GM12878 (cell line): ENCODE measurements at regions not wholly inside any gene's neighbourhood (a gene's known extent, or its start where the extent isn't known, plus 50 kb on each side); places are given as distances from the start of the nearest gene placed in this dataset.

Experiments used
- ATAC-seq: fragments of 200-7000 bp; cut with Tn5 transposase; 3 replicates; pipeline ENCODE4 v1.9.1; 2020; ENCODE audit warnings: mild to moderate bottlenecking, moderate library complexity
- BruUV-seq: library from RNA; stranded (reverse); fragments of 400-500 nt; replicated peaks from 2 replicates; lab custom pipeline; 2021; lab: Mats Ljungman, UMichigan
- CTCF ChIA-PET: fragments of 300-600 bp; sonication (Branson Sonifier 250); formaldehyde crosslinking; extraction: SDS; loops from one replicate; lab custom pipeline; 2021; ENCODE audit warnings: inconsistent platforms; lab: Yijun Ruan, JAX
- POLR2A ChIA-PET: fragments of 350-600 bp; formaldehyde crosslinking; extraction: SDS; loops from one replicate; lab custom pipeline; 2021; ENCODE audit warnings: inconsistent platforms; lab: Charles Lee
- RAD21 ChIA-PET: fragments of 300-600 bp; sonication (Branson Sonifier 250); formaldehyde crosslinking; loops from one replicate; lab custom pipeline; 2023; ENCODE audit warnings: antibody characterized with exemption; ENCODE audit not compliant: unreplicated experiment; lab: Charles Lee
- SMC1A ChIA-PET: fragments of 300-600 bp; sonication (Branson Sonifier 250); formaldehyde crosslinking; loops from one replicate; lab custom pipeline; 2023; ENCODE audit not compliant: unreplicated experiment, uncharacterized antibody; lab: Charles Lee
- DNase-seq: peaks from one replicate; pipeline ENCODE4 v3.0.0-alpha.2; 2011; ENCODE audit warnings: low read depth, low spot score
- FAIRE-seq: peaks from 3 replicates; lab custom pipeline; 2011; peaks lifted over from hg19 to GRCh38; lab: Jason Lieb, UNC
- H2AFZ ChIP-seq: 2 replicates; pipeline ENCODE4 v1.6.0; 2011; ENCODE audit warnings: low read depth, low read length, control low read depth; ENCODE audit not compliant: control insufficient read depth
- H3K27ac ChIP-seq: 2 replicates; pipeline ENCODE4 v1.5.1; 2011; ENCODE audit warnings: control low read depth; ENCODE audit not compliant: control insufficient read depth, insufficient read depth
- H3K27me3 ChIP-seq, 2 experiments: replicated peaks in 1 of 2; 2 replicates each; pipeline versions ENCODE4 v1.6.0 to v1.6.1; 2011; ENCODE audit warnings: low read length in 1 of 2; ENCODE audit not compliant: control insufficient read depth in 2 of 2, insufficient read depth in 2 of 2
- H3K36me3 ChIP-seq, 2 experiments: 2 replicates each; pipeline ENCODE4 v1.5.1; 2011; ENCODE audit warnings: low read length in 1 of 2; ENCODE audit not compliant: control insufficient read depth in 2 of 2, insufficient read depth in 2 of 2
- H3K4me1 ChIP-seq: 2 replicates; pipeline ENCODE4 v1.6.1; 2011; ENCODE audit warnings: mild to moderate bottlenecking, low read length, moderate library complexity, mixed read lengths; ENCODE audit not compliant: control insufficient read depth, insufficient read depth
- H3K4me2 ChIP-seq: 2 replicates; pipeline ENCODE4 v1.6.0; 2011; ENCODE audit warnings: control low read depth; ENCODE audit not compliant: control insufficient read depth, insufficient read depth
- H3K4me3 ChIP-seq: fragments of 200-600 bp; sonication (generic); 2 replicates; pipeline ENCODE4 v1.5.1; 2016
- H3K79me2 ChIP-seq: 2 replicates; pipeline ENCODE4 v1.6.0; 2011; ENCODE audit warnings: low read length; ENCODE audit not compliant: control insufficient read depth, insufficient read depth
- H3K9ac ChIP-seq: 2 replicates; pipeline ENCODE4 v1.8.0; 2011; ENCODE audit warnings: low read length, control low read depth, mixed read lengths; ENCODE audit not compliant: control insufficient read depth, insufficient read depth
- H3K9me3 ChIP-seq: replicated peaks from 3 replicates; pipeline ENCODE4 v1.5.1; 2011; ENCODE audit warnings: mild to moderate bottlenecking, low read length; ENCODE audit not compliant: control insufficient read depth, insufficient read depth
- H4K20me1 ChIP-seq: 2 replicates; pipeline ENCODE4 v1.6.0; 2011; ENCODE audit not compliant: control insufficient read depth, insufficient read depth
- BMI1 ChIP-seq: fragments of 450-650 bp; IDR thresholded peaks from 2 replicates; pipeline ENCODE4 v1.6.1; 2016; ENCODE audit warnings: mild to moderate bottlenecking, moderate library complexity, borderline replicate concordance
- CBFB ChIP-seq: IDR thresholded peaks from 2 replicates; pipeline ENCODE4 v1.6.1; 2016; ENCODE audit warnings: antibody characterized with exemption, low read depth
- KAT2A ChIP-seq: conservative IDR thresholded peaks from 2 replicates; pipeline ENCODE4 v1.6.1; 2011; ENCODE audit warnings: low read depth, low read length; ENCODE audit not compliant: control insufficient read depth
- MYB ChIP-seq: fragments of 150-350 bp; IDR thresholded peaks from 2 replicates; pipeline ENCODE4 v1.6.1; 2014; ENCODE audit warnings: mild to moderate bottlenecking, low read depth, low read length, borderline replicate concordance
- NBN ChIP-seq: fragments of 450-650 bp; IDR thresholded peaks from 2 replicates; pipeline ENCODE4 v1.6.1; 2016
- NFYB ChIP-seq: IDR thresholded peaks from 2 replicates; pipeline ENCODE4 v1.6.1; 2011; ENCODE audit warnings: low read depth, mild to moderate bottlenecking, low read length, improper control_type of control experiment, moderate library complexity; ENCODE audit not compliant: insufficient read depth
- SMC3 ChIP-seq: IDR thresholded peaks from 2 replicates; pipeline ENCODE4 v1.6.1; 2011; ENCODE audit warnings: low read length, improper control_type of control experiment, borderline replicate concordance
- TAF1 ChIP-seq: IDR thresholded peaks from 2 replicates; pipeline ENCODE4 v1.6.1; 2011; ENCODE audit warnings: mild to moderate bottlenecking, low read depth, low read length, borderline replicate concordance
- TARDBP ChIP-seq: IDR thresholded peaks from 2 replicates; pipeline ENCODE4 v1.6.1; 2016; ENCODE audit warnings: borderline replicate concordance
- WGBS: methylation state at CpG from one replicate; pipeline ENCODE4 v1.1.6; 2016; ENCODE audit warnings: low lambda C conversion rate; ENCODE audit not compliant: insufficient replicate concordance, insufficient coverage; ENCODE audit errors: missing lambda C conversion rate; 5-methylcytosine and 5-hydroxymethylcytosine counted together
- in situ Hi-C: fragments of 300-500 bp; cut with MboI; formaldehyde crosslinking; loops from 9 replicates; pipeline ENCODE4 v1.14.3; 2018; ENCODE audit warnings: mixed read lengths
- intact Hi-C: fragments of 100-400 bp; cut with micrococcal nuclease; formaldehyde crosslinking; loops from one replicate; pipeline ENCODE4 v1.14.2; 2022; ENCODE audit not compliant: unreplicated experiment
- TF ChIP-seq, protein P1 (sequence below): IDR thresholded peaks from 2 replicates; pipeline ENCODE4 v1.6.1; 2012; ENCODE audit warnings: improper control_type of control experiment, low read depth, low read length; ENCODE audit not compliant: insufficient replicate concordance
- TF ChIP-seq, protein P2 (sequence below): fragments of 150-350 bp; IDR thresholded peaks from 2 replicates; pipeline ENCODE4 v1.6.1; 2014; ENCODE audit warnings: mild to moderate bottlenecking, low read depth, low read length

DNA sequence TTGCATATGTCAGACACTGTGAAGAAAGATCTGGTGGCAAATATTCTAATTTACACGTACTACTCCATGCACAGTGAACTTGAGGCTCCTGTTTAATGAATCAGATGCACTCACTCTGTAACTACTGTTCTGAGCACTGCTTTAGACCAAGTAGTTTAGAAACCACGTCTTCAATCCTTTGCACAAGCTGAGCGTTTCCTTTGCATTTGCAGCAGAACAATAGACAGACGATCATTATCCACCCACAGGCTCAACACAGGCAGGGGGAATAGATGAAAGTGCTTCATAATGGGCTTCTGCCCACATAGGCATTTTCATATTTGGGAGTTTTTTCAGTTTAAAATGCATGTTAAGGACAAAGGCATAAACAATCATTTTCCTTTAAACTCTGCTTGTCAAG, 423.3 kb upstream of the ADAMTS16 start:
- no peaks in the 10 kb centered on the region; the same call in 2 of the 3 replicates for H3K9me3 ChIP-seq
- H3K4me3 ChIP-seq, result no peak overlapping the region
- no peaks in the 10 kb centered on the region for H4K20me1 ChIP-seq
- 3% methylated on average over 4 of the region's 4 CpGs for WGBS
- FAIRE-seq, result no peak
- intact Hi-C loops (no loop called here), in situ Hi-C loops (no loop called here)
- H3K36me3 ChIP-seq, result no peaks in the 10 kb centered on the region
- RAD21 ChIA-PET, result no interaction called here
- TF ChIP-seq, protein P1, sequence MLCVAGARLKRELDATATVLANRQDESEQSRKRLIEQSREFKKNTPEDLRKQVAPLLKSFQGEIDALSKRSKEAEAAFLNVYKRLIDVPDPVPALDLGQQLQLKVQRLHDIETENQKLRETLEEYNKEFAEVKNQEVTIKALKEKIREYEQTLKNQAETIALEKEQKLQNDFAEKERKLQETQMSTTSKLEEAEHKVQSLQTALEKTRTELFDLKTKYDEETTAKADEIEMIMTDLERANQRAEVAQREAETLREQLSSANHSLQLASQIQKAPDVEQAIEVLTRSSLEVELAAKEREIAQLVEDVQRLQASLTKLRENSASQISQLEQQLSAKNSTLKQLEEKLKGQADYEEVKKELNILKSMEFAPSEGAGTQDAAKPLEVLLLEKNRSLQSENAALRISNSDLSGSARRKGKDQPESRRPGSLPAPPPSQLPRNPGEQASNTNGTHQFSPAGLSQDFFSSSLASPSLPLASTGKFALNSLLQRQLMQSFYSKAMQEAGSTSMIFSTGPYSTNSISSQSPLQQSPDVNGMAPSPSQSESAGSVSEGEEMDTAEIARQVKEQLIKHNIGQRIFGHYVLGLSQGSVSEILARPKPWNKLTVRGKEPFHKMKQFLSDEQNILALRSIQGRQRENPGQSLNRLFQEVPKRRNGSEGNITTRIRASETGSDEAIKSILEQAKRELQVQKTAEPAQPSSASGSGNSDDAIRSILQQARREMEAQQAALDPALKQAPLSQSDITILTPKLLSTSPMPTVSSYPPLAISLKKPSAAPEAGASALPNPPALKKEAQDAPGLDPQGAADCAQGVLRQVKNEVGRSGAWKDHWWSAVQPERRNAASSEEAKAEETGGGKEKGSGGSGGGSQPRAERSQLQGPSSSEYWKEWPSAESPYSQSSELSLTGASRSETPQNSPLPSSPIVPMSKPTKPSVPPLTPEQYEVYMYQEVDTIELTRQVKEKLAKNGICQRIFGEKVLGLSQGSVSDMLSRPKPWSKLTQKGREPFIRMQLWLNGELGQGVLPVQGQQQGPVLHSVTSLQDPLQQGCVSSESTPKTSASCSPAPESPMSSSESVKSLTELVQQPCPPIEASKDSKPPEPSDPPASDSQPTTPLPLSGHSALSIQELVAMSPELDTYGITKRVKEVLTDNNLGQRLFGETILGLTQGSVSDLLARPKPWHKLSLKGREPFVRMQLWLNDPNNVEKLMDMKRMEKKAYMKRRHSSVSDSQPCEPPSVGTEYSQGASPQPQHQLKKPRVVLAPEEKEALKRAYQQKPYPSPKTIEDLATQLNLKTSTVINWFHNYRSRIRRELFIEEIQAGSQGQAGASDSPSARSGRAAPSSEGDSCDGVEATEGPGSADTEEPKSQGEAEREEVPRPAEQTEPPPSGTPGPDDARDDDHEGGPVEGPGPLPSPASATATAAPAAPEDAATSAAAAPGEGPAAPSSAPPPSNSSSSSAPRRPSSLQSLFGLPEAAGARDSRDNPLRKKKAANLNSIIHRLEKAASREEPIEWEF, result no peak
- TF ChIP-seq TAF1 (no peak), MYB (no peak), NBN (no peak), CBFB (no peak), TARDBP (no peak), BMI1 (no peak), NFYB (no peak), KAT2A (no peak), SMC3 (no peak)
- TF ChIP-seq, protein P2, sequence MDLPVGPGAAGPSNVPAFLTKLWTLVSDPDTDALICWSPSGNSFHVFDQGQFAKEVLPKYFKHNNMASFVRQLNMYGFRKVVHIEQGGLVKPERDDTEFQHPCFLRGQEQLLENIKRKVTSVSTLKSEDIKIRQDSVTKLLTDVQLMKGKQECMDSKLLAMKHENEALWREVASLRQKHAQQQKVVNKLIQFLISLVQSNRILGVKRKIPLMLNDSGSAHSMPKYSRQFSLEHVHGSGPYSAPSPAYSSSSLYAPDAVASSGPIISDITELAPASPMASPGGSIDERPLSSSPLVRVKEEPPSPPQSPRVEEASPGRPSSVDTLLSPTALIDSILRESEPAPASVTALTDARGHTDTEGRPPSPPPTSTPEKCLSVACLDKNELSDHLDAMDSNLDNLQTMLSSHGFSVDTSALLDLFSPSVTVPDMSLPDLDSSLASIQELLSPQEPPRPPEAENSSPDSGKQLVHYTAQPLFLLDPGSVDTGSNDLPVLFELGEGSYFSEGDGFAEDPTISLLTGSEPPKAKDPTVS, result no peak
- H3K79me2 ChIP-seq, result no peaks in the 10 kb centered on the region
- H3K9ac ChIP-seq, result no peak overlapping the region
- CTCF ChIA-PET, result no interaction called here
- H3K4me1 ChIP-seq, result no peaks in the 10 kb centered on the region
- no TSS peak for BruUV-seq
- H3K27me3 ChIP-seq, result no peaks in the 10 kb centered on the region
- POLR2A ChIA-PET, result no interaction called here
- SMC1A ChIA-PET, result no interaction called here
- no peak overlapping the region for H3K27ac ChIP-seq
- no peak overlapping the region for H2AFZ ChIP-seq
- H3K4me2 ChIP-seq, result no peak overlapping the region
- no peak for DNase-seq
- no peak for ATAC-seq
